Ascending aorta (tissue), 2 donors: ENCODE measurements at regions not wholly inside any gene's neighbourhood (a gene's known extent, or its start where the extent isn't known, plus 50 kb on each side); places are given as distances from the start of the nearest gene placed in this dataset.

Experiments used
- DNase-seq, 2 donors: peaks; one replicate each; pipeline ENCODE4 v3.0.0-alpha.2; 2019; ENCODE audit warnings: low spot score in 2 of 2
- H3K27ac ChIP-seq, 2 donors: fragments of 200-600 bp; sonication (generic); one replicate each; pipeline ENCODE4 v1.5.1; 2016 to 2017; ENCODE audit warnings: mild to moderate bottlenecking in 1 of 2
- H3K27me3 ChIP-seq: fragments of 200-600 bp; sonication (generic); one replicate; pipeline ENCODE4 v1.5.1; 2017
- H3K36me3 ChIP-seq, 2 donors: fragments of 200-600 bp; sonication (generic); one replicate each; pipeline ENCODE4 v1.5.1; 2016
- H3K4me1 ChIP-seq, 2 donors: fragments of 200-600 bp; sonication (generic); one replicate each; pipeline ENCODE4 v1.5.1; 2016 to 2017; ENCODE audit warnings: mild to moderate bottlenecking in 1 of 2
- H3K4me3 ChIP-seq, 2 donors: fragments of 200-600 bp; sonication (generic); one replicate each; pipeline ENCODE4 v1.5.1; 2016 to 2017; ENCODE audit warnings: mild to moderate bottlenecking in 1 of 2
- H3K9me3 ChIP-seq, 2 donors: fragments of 200-600 bp; sonication (generic); one replicate each; pipeline ENCODE4 v1.5.1; 2016
- intact Hi-C: fragments of 100-400 bp; cut with DNase I; formaldehyde crosslinking; loops from one replicate; pipeline ENCODE4 v1.15.1; 2023
- TF ChIP-seq, protein P1 (sequence below), 3 experiments: fragments of 200-600 bp in 2 of 3; fragments of 450-650 bp in 1 of 3; sonication (generic) in 2 of 3; IDR thresholded peaks; one replicate each; pipeline ENCODE4 v1.5.1; 2016 to 2019; ENCODE audit warnings: antibody characterized with exemption in 3 of 3, mild to moderate bottlenecking in 1 of 3, moderate library complexity in 1 of 3

- intact Hi-C loops: no loop called here
These were observed 72.0 kb upstream of the API5 start for GRCh38 chr11:43239791-43240190.

GRCh38 chr11:43242401-43242800 lies 69.4 kb upstream of the API5 start:
- Histone ChIP-seq H3K9me3 (no peaks in the 10 kb centered on the region), H3K36me3 (no peaks in the 10 kb centered on the region), H3K4me3 (no peak overlapping the region), H3K4me1 (no peaks in the 10 kb centered on the region), H3K27ac (no peak overlapping the region), H3K27me3 (no peaks in the 10 kb centered on the region)
- intact Hi-C loops: no loop called here
- DNase-seq: no peak
- TF ChIP-seq, protein P1, sequence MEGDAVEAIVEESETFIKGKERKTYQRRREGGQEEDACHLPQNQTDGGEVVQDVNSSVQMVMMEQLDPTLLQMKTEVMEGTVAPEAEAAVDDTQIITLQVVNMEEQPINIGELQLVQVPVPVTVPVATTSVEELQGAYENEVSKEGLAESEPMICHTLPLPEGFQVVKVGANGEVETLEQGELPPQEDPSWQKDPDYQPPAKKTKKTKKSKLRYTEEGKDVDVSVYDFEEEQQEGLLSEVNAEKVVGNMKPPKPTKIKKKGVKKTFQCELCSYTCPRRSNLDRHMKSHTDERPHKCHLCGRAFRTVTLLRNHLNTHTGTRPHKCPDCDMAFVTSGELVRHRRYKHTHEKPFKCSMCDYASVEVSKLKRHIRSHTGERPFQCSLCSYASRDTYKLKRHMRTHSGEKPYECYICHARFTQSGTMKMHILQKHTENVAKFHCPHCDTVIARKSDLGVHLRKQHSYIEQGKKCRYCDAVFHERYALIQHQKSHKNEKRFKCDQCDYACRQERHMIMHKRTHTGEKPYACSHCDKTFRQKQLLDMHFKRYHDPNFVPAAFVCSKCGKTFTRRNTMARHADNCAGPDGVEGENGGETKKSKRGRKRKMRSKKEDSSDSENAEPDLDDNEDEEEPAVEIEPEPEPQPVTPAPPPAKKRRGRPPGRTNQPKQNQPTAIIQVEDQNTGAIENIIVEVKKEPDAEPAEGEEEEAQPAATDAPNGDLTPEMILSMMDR (IDR thresholded peaks at IDR 0.05): no peak

More at GRCh38 chr11:43239791-43240190, 72.0 kb upstream of the API5 start:
- TF ChIP-seq, protein P1 (IDR thresholded peaks at IDR 0.05): no peak
- Histone ChIP-seq H3K4me1 (no peaks in the 10 kb centered on the region), H3K27ac (no peak overlapping the region), H3K27me3 (no peaks in the 10 kb centered on the region), H3K4me3 (no peak overlapping the region), H3K36me3 (no peaks in the 10 kb centered on the region), H3K9me3 (no peaks in the 10 kb centered on the region)
- no peak for DNase-seq

GRCh38 chr11:43243927-43244326 lies 67.9 kb upstream of the API5 start:
- intact Hi-C loops: no loop called here

GRCh38 chr11:43245466-43245865 lies 66.3 kb upstream of the API5 start:
- Histone ChIP-seq H3K27me3 (no peaks in the 10 kb centered on the region), H3K4me3 (no peak overlapping the region), H3K36me3 (no peaks in the 10 kb centered on the region), H3K4me1 (no peaks in the 10 kb centered on the region), H3K27ac (no peak overlapping the region), H3K9me3 (no peaks in the 10 kb centered on the region)
- no peak for DNase-seq
- intact Hi-C loops: no loop called here
- TF ChIP-seq, protein P1 (IDR thresholded peaks at IDR 0.05): no peak

More at GRCh38 chr11:43243927-43244326, 67.9 kb upstream of the API5 start:
- no peaks in the 10 kb centered on the region for H3K36me3 ChIP-seq
- DNase-seq: no peak
- no peak overlapping the region for H3K4me3 ChIP-seq
- H3K27me3 ChIP-seq: no peaks in the 10 kb centered on the region
- H3K27ac ChIP-seq: no peak overlapping the region
- TF ChIP-seq, protein P1 (IDR thresholded peaks at IDR 0.05): no peak
- no peaks in the 10 kb centered on the region for H3K4me1 ChIP-seq
- H3K9me3 ChIP-seq: no peaks in the 10 kb centered on the region

- Histone ChIP-seq H3K27me3 (no peaks in the 10 kb centered on the region), H3K4me3 (no peak overlapping the region), H3K4me1 (no peaks in the 10 kb centered on the region), H3K9me3 (no peaks in the 10 kb centered on the region), H3K27ac (no peak overlapping the region), H3K36me3 (no peaks in the 10 kb centered on the region)
- TF ChIP-seq, protein P1 (IDR thresholded peaks at IDR 0.05): no peak
- no peak for DNase-seq
- intact Hi-C loops: no loop called here
These were observed 61.5 kb upstream of the API5 start for GRCh38 chr11:43250309-43250708.

DNA sequence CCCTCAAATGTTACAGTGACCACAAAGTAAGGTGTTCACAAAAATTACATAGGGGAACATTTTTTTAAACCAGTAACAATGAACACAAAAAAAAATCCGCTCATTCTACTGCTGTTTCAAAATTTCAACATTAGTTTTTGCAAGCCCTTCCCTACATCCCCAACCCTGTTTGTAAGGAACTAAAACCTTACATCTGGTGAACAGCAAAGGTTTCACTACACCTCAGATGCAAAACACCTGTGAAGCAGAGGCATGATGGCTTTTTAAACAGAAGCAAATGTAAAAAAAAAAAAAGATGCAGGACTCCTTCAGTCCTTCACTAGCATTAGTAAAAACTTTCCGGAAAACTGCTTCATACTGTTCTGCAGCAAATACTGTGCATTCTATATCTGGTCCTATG lies 50.0 kb upstream of the API5 start:
- TF ChIP-seq, protein P1 (IDR thresholded peaks at IDR 0.05): no peak
- Histone ChIP-seq H3K4me3 (no peak overlapping the region), H3K4me1 (no peaks in the 10 kb centered on the region), H3K27me3 (no peaks in the 10 kb centered on the region), H3K36me3 (no peaks in the 10 kb centered on the region), H3K9me3 (no peaks in the 10 kb centered on the region), H3K27ac (no peak overlapping the region)
- no peak for DNase-seq
- intact Hi-C loops: no loop called here
